Left ventricle myocardium inferior (tissue), 1 donor: ENCODE measurements at regions not wholly inside any gene's neighbourhood (a gene's known extent, or its start where the extent isn't known, plus 50 kb on each side); places are given as distances from the start of the nearest gene placed in this dataset.

Experiments
- DNase-seq: peaks from one replicate; pipeline ENCODE4 v3.0.0-alpha.2; 2020
- H3K27ac ChIP-seq: fragments of 200-600 bp; replicated peaks from 2 replicates; pipeline ENCODE4 v1.8.0; 2021
- H3K27me3 ChIP-seq: fragments of 200-600 bp; 2 replicates; pipeline ENCODE4 v1.8.0; 2021; ENCODE audit warnings: low read depth
- H3K36me3 ChIP-seq: fragments of 200-600 bp; 2 replicates; pipeline ENCODE4 v1.8.0; 2021
- H3K4me1 ChIP-seq: fragments of 200-600 bp; 2 replicates; pipeline ENCODE4 v1.8.0; 2021
- H3K4me3 ChIP-seq: fragments of 200-600 bp; 2 replicates; pipeline ENCODE4 v1.8.0; 2021; ENCODE audit warnings: mild to moderate bottlenecking, moderate library complexity
- H3K9me3 ChIP-seq: fragments of 200-600 bp; replicated peaks from 2 replicates; pipeline ENCODE4 v1.8.0; 2021
- intact Hi-C: fragments of 100-400 bp; cut with micrococcal nuclease; formaldehyde crosslinking; loops from one replicate; pipeline ENCODE4 v1.11.0; 2022
- TF ChIP-seq, protein P1 (sequence below): fragments of 200-600 bp; IDR thresholded peaks from 2 replicates; pipeline ENCODE4 v1.8.0; 2021; ENCODE audit warnings: antibody characterized with exemption, mild to moderate bottlenecking, borderline replicate concordance
- donor health status: DM: no; HTN: yes; CAD: no; lungs with severe emphysema.

DNA sequence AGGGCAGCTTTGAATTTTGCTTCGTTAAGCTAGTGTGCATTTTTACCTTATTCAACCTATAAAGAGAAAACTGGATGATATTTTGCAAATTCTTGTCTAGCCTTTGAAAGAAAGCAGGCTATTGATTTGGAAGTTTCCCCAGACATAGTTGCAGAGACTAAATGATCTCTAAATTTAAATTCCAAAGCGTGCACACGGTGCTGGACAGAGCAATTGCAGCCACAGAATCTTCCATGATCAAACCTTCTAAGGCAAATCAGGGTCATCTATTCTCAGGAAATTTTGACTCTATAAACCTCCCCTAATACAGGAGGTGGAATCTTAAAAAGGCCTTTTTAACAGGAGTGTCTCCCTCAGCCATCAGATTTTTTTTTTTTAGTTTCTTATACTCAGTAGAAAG lies 159.9 kb downstream of the MDFIC start:
- Histone ChIP-seq H3K4me3 (no peak overlapping the region), H3K27me3 (no peaks in the 10 kb centered on the region), H3K4me1 (peaks cover 12% of the 10 kb centered on the region), H3K27ac (no peak overlapping the region), H3K36me3 (no peaks in the 10 kb centered on the region), H3K9me3 (no peaks in the 10 kb centered on the region)
- intact Hi-C loops: no loop called here
- TF ChIP-seq, protein P1, sequence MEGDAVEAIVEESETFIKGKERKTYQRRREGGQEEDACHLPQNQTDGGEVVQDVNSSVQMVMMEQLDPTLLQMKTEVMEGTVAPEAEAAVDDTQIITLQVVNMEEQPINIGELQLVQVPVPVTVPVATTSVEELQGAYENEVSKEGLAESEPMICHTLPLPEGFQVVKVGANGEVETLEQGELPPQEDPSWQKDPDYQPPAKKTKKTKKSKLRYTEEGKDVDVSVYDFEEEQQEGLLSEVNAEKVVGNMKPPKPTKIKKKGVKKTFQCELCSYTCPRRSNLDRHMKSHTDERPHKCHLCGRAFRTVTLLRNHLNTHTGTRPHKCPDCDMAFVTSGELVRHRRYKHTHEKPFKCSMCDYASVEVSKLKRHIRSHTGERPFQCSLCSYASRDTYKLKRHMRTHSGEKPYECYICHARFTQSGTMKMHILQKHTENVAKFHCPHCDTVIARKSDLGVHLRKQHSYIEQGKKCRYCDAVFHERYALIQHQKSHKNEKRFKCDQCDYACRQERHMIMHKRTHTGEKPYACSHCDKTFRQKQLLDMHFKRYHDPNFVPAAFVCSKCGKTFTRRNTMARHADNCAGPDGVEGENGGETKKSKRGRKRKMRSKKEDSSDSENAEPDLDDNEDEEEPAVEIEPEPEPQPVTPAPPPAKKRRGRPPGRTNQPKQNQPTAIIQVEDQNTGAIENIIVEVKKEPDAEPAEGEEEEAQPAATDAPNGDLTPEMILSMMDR: no peak
- no peak for DNase-seq

DNA sequence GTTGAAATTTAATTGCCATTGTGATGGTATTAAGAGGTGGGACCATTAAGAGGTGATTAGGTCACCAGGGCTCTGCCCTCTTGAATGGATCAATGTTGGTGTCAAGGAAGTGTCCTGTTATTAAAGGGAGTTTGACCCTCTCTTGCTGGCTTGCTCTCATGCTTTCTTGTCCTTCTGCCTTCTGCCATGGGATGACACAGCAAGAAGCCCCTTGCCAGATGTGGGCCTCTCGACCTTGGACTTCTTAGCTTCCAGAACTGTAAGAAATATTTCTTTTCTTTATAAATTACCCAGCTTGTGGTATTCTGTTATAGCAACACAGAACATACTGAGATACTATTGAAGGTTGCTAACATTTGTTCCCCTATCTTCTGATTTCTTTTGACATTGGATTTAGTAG lies 157.0 kb downstream of the MDFIC start:
- intact Hi-C loops: no loop called here
- Histone ChIP-seq H3K36me3 (no peaks in the 10 kb centered on the region), H3K4me1 (peaks cover 7% of the 10 kb centered on the region), H3K9me3 (no peaks in the 10 kb centered on the region), H3K27ac (no peak overlapping the region), H3K4me3 (no peak overlapping the region), H3K27me3 (no peaks in the 10 kb centered on the region)
- TF ChIP-seq, protein P1: no peak
- DNase-seq: no peak

DNA sequence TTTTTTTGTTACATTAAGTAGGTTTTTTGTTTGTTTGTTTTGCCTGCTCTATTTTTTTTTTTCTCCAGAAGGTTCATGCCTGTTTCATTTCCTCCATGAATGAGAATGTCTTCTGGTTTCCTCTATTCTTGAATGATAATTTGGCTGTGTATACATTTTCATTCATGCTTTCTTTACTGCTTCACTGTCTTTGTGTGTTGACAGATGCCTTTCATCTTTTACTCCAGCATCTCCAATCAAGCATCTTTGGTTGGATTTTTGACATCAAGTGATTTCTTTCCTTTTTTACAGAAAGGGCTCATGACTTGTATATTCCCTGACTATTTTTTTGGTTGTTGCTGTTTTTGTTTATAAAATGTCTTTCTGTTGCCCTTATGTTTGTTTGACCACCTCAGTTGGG lies 156.5 kb downstream of the MDFIC start:
- H3K27ac ChIP-seq: no peak overlapping the region
- no peaks in the 10 kb centered on the region for H3K36me3 ChIP-seq
- TF ChIP-seq, protein P1: no peak
- no peak overlapping the region for H3K4me3 ChIP-seq
- intact Hi-C loops: no loop called here
- H3K9me3 ChIP-seq: no peaks in the 10 kb centered on the region
- peaks cover 2% of the 10 kb centered on the region for H3K4me1 ChIP-seq
- no peaks in the 10 kb centered on the region for H3K27me3 ChIP-seq
- no peak for DNase-seq

DNA sequence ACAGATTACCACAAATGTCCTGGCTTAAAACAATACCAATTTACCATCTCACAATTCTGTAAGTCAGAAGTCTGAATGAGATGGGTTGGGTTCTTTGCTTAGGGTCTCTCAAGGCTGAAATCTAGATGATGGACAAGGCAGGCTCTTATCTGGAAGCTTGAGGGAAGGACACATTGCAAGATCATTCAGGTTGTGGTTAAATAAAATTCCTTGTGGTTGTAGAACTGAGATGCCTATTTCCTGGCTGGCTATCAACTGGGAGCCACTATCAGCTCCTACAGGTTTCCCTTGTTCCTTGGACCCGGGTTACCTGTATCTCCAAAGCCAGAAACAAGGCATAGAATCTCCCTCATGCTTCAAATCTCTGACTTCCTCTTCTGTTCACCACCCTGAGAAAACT lies 148.4 kb downstream of the MDFIC start:
- no peak for DNase-seq
- no peaks in the 10 kb centered on the region for H3K4me1 ChIP-seq
- intact Hi-C loops: no loop called here
- no peaks in the 10 kb centered on the region for H3K27me3 ChIP-seq
- H3K9me3 ChIP-seq: no peaks in the 10 kb centered on the region
- TF ChIP-seq, protein P1: no peak
- H3K27ac ChIP-seq: no peak overlapping the region
- no peak overlapping the region for H3K4me3 ChIP-seq
- H3K36me3 ChIP-seq: no peaks in the 10 kb centered on the region
